ENCODE measurements at regions not wholly inside any gene's neighbourhood (a gene's known extent, or its start where the extent isn't known, plus 50 kb on each side); places are given as distances from the start of the nearest gene placed in this dataset.

GRCh38 chr5:86971034-86971571 lies 296.6 kb upstream of the RASA1 start:
- H3K27ac ChIP-seq: no peak overlapping the region
- in situ Hi-C loops (cut with MboI; ENCODE audit: low pct_unique_long_range_greater_than_20kb in 2 of 9, low sequenced_read_pairs in 9 of 9, unreplicated experiment in 9 of 9): loop anchor here in 1 of 9 experiments (25.0 kb wide), 1 partner anchor 284 kb away; no protein-coding TSS in a partner anchor
- ATAC-seq (replicated peaks in 6 of 8): peak in 2 of 8 experiments; percentile 31 to 57
- no peaks in the 10 kb centered on the region for H3K4me1 ChIP-seq (replicated peaks in 1 of 2)
- no peak overlapping the region for H3K4me3 ChIP-seq
- 32 to 100% (median 90%) methylated on average over 1 to 4 of the region's 4 CpGs; no CpG with 5 or more reads in 1 of the 10 experiments for WGBS, 10 experiments

GRCh38 chr5:86974955-86975354 lies 292.7 kb upstream of the RASA1 start:
- H3K4me3 ChIP-seq: no peak overlapping the region
- peak in 2 of 8 experiments; percentile 16 to 26 for ATAC-seq (replicated peaks in 6 of 8)
- 13 to 100% (median 71%) methylated on average over 1 of the region's 1 CpG; no CpG with 5 or more reads in 3 of the 10 experiments for WGBS, 10 experiments
- in situ Hi-C loops (cut with MboI; ENCODE audit: low pct_unique_long_range_greater_than_20kb in 2 of 9, low sequenced_read_pairs in 9 of 9, unreplicated experiment in 9 of 9): loop anchor here in 1 of 9 experiments (25.0 kb wide), 1 partner anchor 288 kb away; no protein-coding TSS in a partner anchor
- H3K27ac ChIP-seq: no peak overlapping the region
- H3K4me1 ChIP-seq (replicated peaks in 1 of 2): no peaks in the 10 kb centered on the region

GRCh38 chr5:86977190-86977589 lies 290.5 kb upstream of the RASA1 start:
- WGBS, 10 experiments: 0 to 100% (median 90%) methylated on average over 2 to 3 of the region's 3 CpGs; no CpG with 5 or more reads in 1 of the 10 experiments
- Histone ChIP-seq H3K4me3 (no peak overlapping the region), H3K4me1 (replicated peaks in 1 of 2) (no peaks in the 10 kb centered on the region), H3K27ac (no peak overlapping the region)
- peak in 3 of 8 experiments; percentile 37 to 89 (median 81) for ATAC-seq (replicated peaks in 6 of 8)
- in situ Hi-C loops (cut with MboI; ENCODE audit: low pct_unique_long_range_greater_than_20kb in 2 of 9, low sequenced_read_pairs in 9 of 9, unreplicated experiment in 9 of 9): no loop called here

GRCh38 chr5:86977808-86978207 lies 289.9 kb upstream of the RASA1 start:
- no peak overlapping the region for H3K4me3 ChIP-seq
- 39 to 100% (median 89%) methylated on average over 2 to 5 of the region's 5 CpGs for WGBS, 10 experiments
- in situ Hi-C loops (cut with MboI; ENCODE audit: low pct_unique_long_range_greater_than_20kb in 2 of 9, low sequenced_read_pairs in 9 of 9, unreplicated experiment in 9 of 9): no loop called here
- no peak overlapping the region for H3K27ac ChIP-seq
- ATAC-seq (replicated peaks in 6 of 8): no peak
- H3K4me1 ChIP-seq (replicated peaks in 1 of 2): no peaks in the 10 kb centered on the region

- ATAC-seq (replicated peaks in 6 of 8): peak in 3 of 8 experiments; percentile 27 to 73 (median 69)
- Histone ChIP-seq H3K27ac (no peak overlapping the region), H3K4me3 (no peak overlapping the region), H3K4me1 (replicated peaks in 1 of 2) (no peaks in the 10 kb centered on the region)
- in situ Hi-C loops (cut with MboI; ENCODE audit: low pct_unique_long_range_greater_than_20kb in 2 of 9, low sequenced_read_pairs in 9 of 9, unreplicated experiment in 9 of 9): no loop called here
- WGBS, 10 experiments: 21 to 96% (median 73%) methylated on average over 1 to 8 of the region's 8 CpGs
Measured at GRCh38 chr5:86979811-86980411, 287.8 kb upstream of the RASA1 start.

- Histone ChIP-seq H3K4me1 (replicated peaks in 1 of 2) (no peaks in the 10 kb centered on the region), H3K4me3 (no peak overlapping the region), H3K27ac (no peak overlapping the region)
- in situ Hi-C loops (cut with MboI; ENCODE audit: low pct_unique_long_range_greater_than_20kb in 2 of 9, low sequenced_read_pairs in 9 of 9, unreplicated experiment in 9 of 9): no loop called here
- ATAC-seq (replicated peaks in 6 of 8): no peak
Measured at GRCh38 chr5:86981898-86982297, 285.8 kb upstream of the RASA1 start.

GRCh38 chr5:86983208-86983607 lies 284.5 kb upstream of the RASA1 start:
- Histone ChIP-seq H3K27ac (no peak overlapping the region), H3K4me3 (no peak overlapping the region), H3K4me1 (replicated peaks in 1 of 2) (no peaks in the 10 kb centered on the region)
- WGBS, 10 experiments: 20 to 100% (median 87%) methylated on average over 1 of the region's 1 CpG
- in situ Hi-C loops (cut with MboI; ENCODE audit: low pct_unique_long_range_greater_than_20kb in 2 of 9, low sequenced_read_pairs in 9 of 9, unreplicated experiment in 9 of 9): no loop called here
- no peak for ATAC-seq (replicated peaks in 6 of 8)

GRCh38 chr5:86986837-86987236 lies 280.8 kb upstream of the RASA1 start:
- Histone ChIP-seq H3K4me1 (replicated peaks in 1 of 2) (no peaks in the 10 kb centered on the region), H3K27ac (no peak overlapping the region), H3K4me3 (no peak overlapping the region)
- 80 to 100% (median 91%) methylated on average over 1 to 3 of the region's 3 CpGs for WGBS, 10 experiments
- no peak for ATAC-seq (replicated peaks in 6 of 8)
- in situ Hi-C loops (cut with MboI; ENCODE audit: low pct_unique_long_range_greater_than_20kb in 2 of 9, low sequenced_read_pairs in 9 of 9, unreplicated experiment in 9 of 9): no loop called here

- in situ Hi-C loops (cut with MboI; ENCODE audit: low pct_unique_long_range_greater_than_20kb in 2 of 9, low sequenced_read_pairs in 9 of 9, unreplicated experiment in 9 of 9): no loop called here
Measured at GRCh38 chr5:86997516-86997915, 270.2 kb upstream of the RASA1 start.

GRCh38 chr5:86999951-87000350 lies 267.7 kb upstream of the RASA1 start:
- ATAC-seq (replicated peaks in 6 of 8): no peak
- in situ Hi-C loops (cut with MboI; ENCODE audit: low pct_unique_long_range_greater_than_20kb in 2 of 9, low sequenced_read_pairs in 9 of 9, unreplicated experiment in 9 of 9): no loop called here
- WGBS, 10 experiments: 92 to 100% (median 100%) methylated on average over 1 to 4 of the region's 5 CpGs; no CpG with 5 or more reads in 2 of the 10 experiments
- Histone ChIP-seq H3K4me3 (no peak overlapping the region), H3K27ac (no peak overlapping the region), H3K4me1 (replicated peaks in 1 of 2) (no peaks in the 10 kb centered on the region)

More at GRCh38 chr5:86997516-86997915, 270.2 kb upstream of the RASA1 start:
- H3K27ac ChIP-seq: no peak overlapping the region
- no peak for ATAC-seq (replicated peaks in 6 of 8)
- WGBS, 10 experiments: 0 to 89% (median 56%) methylated on average over 1 of the region's 1 CpG; no CpG with 5 or more reads in 2 of the 10 experiments
- H3K4me1 ChIP-seq (replicated peaks in 1 of 2): no peaks in the 10 kb centered on the region
- no peak overlapping the region for H3K4me3 ChIP-seq

GRCh38 chr5:87002485-87002884 lies 265.2 kb upstream of the RASA1 start:
- in situ Hi-C loops (cut with MboI; ENCODE audit: low pct_unique_long_range_greater_than_20kb in 2 of 9, low sequenced_read_pairs in 9 of 9, unreplicated experiment in 9 of 9): no loop called here
- WGBS, 10 experiments: 20 to 92% (median 64%) methylated on average over 1 to 3 of the region's 3 CpGs; no CpG with 5 or more reads in 3 of the 10 experiments
- no peak overlapping the region for H3K4me3 ChIP-seq
- no peaks in the 10 kb centered on the region for H3K4me1 ChIP-seq (replicated peaks in 1 of 2)
- H3K27ac ChIP-seq: no peak overlapping the region
- ATAC-seq (replicated peaks in 6 of 8): no peak

- H3K4me1 ChIP-seq (replicated peaks in 1 of 2): no peaks in the 10 kb centered on the region
- in situ Hi-C loops (cut with MboI; ENCODE audit: low pct_unique_long_range_greater_than_20kb in 2 of 9, low sequenced_read_pairs in 9 of 9, unreplicated experiment in 9 of 9): no loop called here
- 69 to 100% (median 100%) methylated on average over 1 to 3 of the region's 3 CpGs; no CpG with 5 or more reads in 3 of the 10 experiments for WGBS, 10 experiments
- ATAC-seq (replicated peaks in 6 of 8): no peak
- H3K4me3 ChIP-seq: no peak overlapping the region
- H3K27ac ChIP-seq: no peak overlapping the region
Measured at GRCh38 chr5:87004101-87004500, 263.6 kb upstream of the RASA1 start.

- in situ Hi-C loops (cut with MboI; ENCODE audit: low pct_unique_long_range_greater_than_20kb in 2 of 9, low sequenced_read_pairs in 9 of 9, unreplicated experiment in 9 of 9): no loop called here
- Histone ChIP-seq H3K27ac (no peak overlapping the region), H3K4me1 (replicated peaks in 1 of 2) (no peaks in the 10 kb centered on the region), H3K4me3 (no peak overlapping the region)
- no peak for ATAC-seq (replicated peaks in 6 of 8)
Measured at GRCh38 chr5:87007737-87008136, 259.9 kb upstream of the RASA1 start.

Data from motor neuron (in vitro differentiated cells).